G401.6 (cell line): ENCODE measurements at regions not wholly inside any gene's neighbourhood (a gene's known extent, or its start where the extent isn't known, plus 50 kb on each side); places are given as distances from the start of the nearest gene placed in this dataset.
"Not testable (repeated sequence)": the region's sequence is repeated elsewhere in the genome, so short reads cannot be mapped to it uniquely, and the experiment has no call there.

Source experiments
- FAIRE-seq: peaks from 2 replicates; lab custom pipeline; 2012; peaks lifted over from hg19 to GRCh38; lab: Jason Lieb, UNC

GRCh38 chr14:37997017-37997416 lies 210.7 kb upstream of the SSTR1 start:
- FAIRE-seq: no peak

GRCh38 chr14:38000340-38000739 lies 207.4 kb upstream of the SSTR1 start:
- FAIRE-seq: no peak

GRCh38 chr14:38001501-38001900 lies 206.2 kb upstream of the SSTR1 start:
- FAIRE-seq: no peak

GRCh38 chr14:38003746-38004609 lies 203.7 kb upstream of the SSTR1 start:
- no peak for FAIRE-seq

- no peak for FAIRE-seq
Measured at GRCh38 chr14:38004610-38004879, 203.2 kb upstream of the SSTR1 start.

GRCh38 chr14:38011156-38011555 lies 196.5 kb upstream of the SSTR1 start:
- not testable (repeated sequence) for FAIRE-seq

- FAIRE-seq: no peak
Measured at GRCh38 chr14:38012056-38012455, 195.6 kb upstream of the SSTR1 start.

GRCh38 chr14:38016497-38016896 lies 191.2 kb upstream of the SSTR1 start:
- no peak for FAIRE-seq

- FAIRE-seq: no peak
Measured at GRCh38 chr14:38021861-38022260, 185.8 kb upstream of the SSTR1 start.

- no peak for FAIRE-seq
Measured at GRCh38 chr14:38022775-38023174, 184.9 kb upstream of the SSTR1 start.

- FAIRE-seq: no peak
Measured at GRCh38 chr14:38038171-38038570, 169.5 kb upstream of the SSTR1 start.

GRCh38 chr14:38038986-38039385 lies 168.7 kb upstream of the SSTR1 start:
- FAIRE-seq: no peak

- FAIRE-seq: no peak
Measured at GRCh38 chr14:38039496-38039895, 168.2 kb upstream of the SSTR1 start.

GRCh38 chr14:38040411-38040810 lies 167.3 kb upstream of the SSTR1 start:
- FAIRE-seq: no peak

GRCh38 chr14:38042322-38042721 lies 165.4 kb upstream of the SSTR1 start:
- FAIRE-seq: no peak

- no peak for FAIRE-seq
Measured at GRCh38 chr14:38044710-38045109, 163.0 kb upstream of the SSTR1 start.

GRCh38 chr14:38045461-38045860 lies 162.2 kb upstream of the SSTR1 start:
- no peak for FAIRE-seq

- no peak for FAIRE-seq
Measured at GRCh38 chr14:38046160-38046559, 161.5 kb upstream of the SSTR1 start.

GRCh38 chr14:38047195-38047902 lies 160.4 kb upstream of the SSTR1 start:
- FAIRE-seq: no peak

- no peak for FAIRE-seq
Measured at GRCh38 chr14:38053666-38054065, 154.0 kb upstream of the SSTR1 start.

GRCh38 chr14:38056270-38056669 lies 151.4 kb upstream of the SSTR1 start:
- no peak for FAIRE-seq

- not testable (repeated sequence) for FAIRE-seq
Measured at GRCh38 chr14:38062223-38062622, 145.5 kb upstream of the SSTR1 start.

GRCh38 chr14:38063711-38064320 lies 143.9 kb upstream of the SSTR1 start:
- FAIRE-seq: no peak
